Calu3 (cell line): ENCODE measurements at regions not wholly inside any gene's neighbourhood (a gene's known extent, or its start where the extent isn't known, plus 50 kb on each side); places are given as distances from the start of the nearest gene placed in this dataset.

Experiments
- BruUV-seq: library from RNA; stranded (reverse); fragments of 400-500 nt; replicated peaks from 2 replicates; lab custom pipeline; 2021; lab: Mats Ljungman, UMichigan
- CTCF ChIA-PET: fragments of 300-600 bp; sonication (Branson Sonifier 250); formaldehyde crosslinking; loops from one replicate; lab custom pipeline; 2022; ENCODE audit warnings: antibody characterized with exemption; lab: Charles Lee
- DNase-seq: peaks from one replicate; pipeline ENCODE4 v3.0.0; 2022
- H3K27ac Mint-ChIP-seq: one replicate; pipeline ENCODE4 v1.8.0; 2022; ENCODE audit warnings: mixed read lengths; ENCODE audit not compliant: unreplicated experiment
- H3K27me3 Mint-ChIP-seq: one replicate; pipeline ENCODE4 v1.8.0; 2022; ENCODE audit warnings: mixed read lengths; ENCODE audit not compliant: unreplicated experiment
- H3K36me3 Mint-ChIP-seq: one replicate; pipeline ENCODE4 v1.8.0; 2022; ENCODE audit warnings: mild to moderate bottlenecking, moderate library complexity, mixed read lengths; ENCODE audit not compliant: insufficient read depth, unreplicated experiment
- H3K4me1 Mint-ChIP-seq: one replicate; pipeline ENCODE4 v1.8.0; 2022; ENCODE audit warnings: mild to moderate bottlenecking, low read depth, mixed read lengths; ENCODE audit not compliant: unreplicated experiment
- H3K4me3 Mint-ChIP-seq: one replicate; pipeline ENCODE4 v1.8.0; 2022; ENCODE audit warnings: mild to moderate bottlenecking, low read depth, moderate library complexity, mixed read lengths; ENCODE audit not compliant: unreplicated experiment
- H3K9me3 Mint-ChIP-seq: one replicate; pipeline ENCODE4 v1.8.0; 2022; ENCODE audit warnings: low read depth, mixed read lengths; ENCODE audit not compliant: unreplicated experiment
- intact Hi-C: fragments of 100-400 bp; cut with micrococcal nuclease; formaldehyde crosslinking; loops from one replicate; pipeline ENCODE4 v1.10.0; 2022; ENCODE audit not compliant: unreplicated experiment
- TF ChIP-seq, protein P1 (sequence below): fragments of 200-600 bp; IDR thresholded peaks from one replicate; pipeline ENCODE4 v1.8.0; 2022; ENCODE audit warnings: antibody characterized with exemption; ENCODE audit not compliant: unreplicated experiment

DNA sequence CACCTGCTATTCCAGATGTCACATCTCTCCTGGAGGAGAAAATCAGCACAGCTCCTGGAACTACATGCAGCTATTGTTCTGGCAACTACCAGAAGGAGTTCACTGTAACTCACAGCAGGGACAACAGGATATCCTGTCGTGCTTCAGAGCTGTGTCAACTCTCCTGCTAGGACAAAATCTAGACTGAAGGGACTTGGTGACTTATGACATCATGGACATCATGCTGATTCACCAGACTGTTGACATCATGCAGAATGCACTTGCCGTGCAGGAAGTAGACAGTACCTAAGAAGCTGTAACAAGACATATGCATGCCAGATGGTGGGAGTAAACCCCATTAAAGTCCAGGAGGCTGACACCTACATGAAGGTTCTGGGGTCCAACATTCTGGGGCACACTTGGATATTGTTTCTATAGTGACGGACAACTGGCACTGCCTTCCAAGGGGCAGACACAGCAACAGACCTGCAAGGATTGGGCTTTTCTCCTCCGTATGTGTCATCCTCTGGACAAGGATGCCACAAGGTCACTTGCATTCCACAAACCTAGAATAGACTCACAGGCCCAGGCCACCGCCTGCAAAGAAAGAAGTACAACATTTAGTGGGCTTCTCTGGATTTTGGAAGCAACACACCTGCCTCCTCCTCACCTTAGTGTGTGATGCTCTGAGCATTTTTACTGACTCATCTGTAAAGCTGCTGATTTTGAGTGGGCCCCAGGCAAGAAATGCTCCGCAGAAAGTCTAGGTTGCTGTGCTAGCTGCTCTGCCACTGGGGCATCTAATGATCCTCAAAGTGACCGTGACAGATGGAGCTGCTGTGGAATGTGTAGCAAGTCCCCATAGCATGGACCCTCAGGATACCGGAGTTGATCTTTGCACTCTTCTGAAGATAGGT lies 249.2 kb downstream of the MATN1 start:
- no TSS peak for BruUV-seq
- CTCF ChIA-PET, result interaction anchor here (0.5 kb wide), 1 partner anchor 51 kb away, joined by 3 read pairs; no protein-coding TSS in a partner anchor
- H3K27me3 Mint-ChIP-seq, result peaks cover 88% of the 10 kb centered on the region

DNA sequence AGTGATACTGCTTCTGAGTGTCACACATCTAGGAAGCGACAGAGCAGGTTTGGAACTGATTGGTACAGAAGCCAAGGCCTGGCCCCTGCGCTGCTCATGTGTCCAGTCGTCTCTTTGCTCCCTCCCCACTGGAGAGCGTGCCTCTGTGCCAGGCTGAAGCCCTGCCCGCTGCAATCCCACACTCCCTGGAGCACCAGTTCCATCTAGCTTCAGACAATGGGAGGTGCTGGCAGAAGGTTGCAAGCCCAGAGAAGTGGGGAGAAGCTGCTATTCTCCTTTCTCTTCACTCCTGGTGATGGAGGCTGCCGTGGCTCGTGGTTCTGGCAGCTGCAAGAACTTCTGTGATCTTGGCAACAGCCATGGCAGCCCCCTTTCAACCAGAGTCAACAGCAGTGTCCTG lies 250.9 kb downstream of the MATN1 start:
- no peak for DNase-seq
- TF ChIP-seq, protein P1, sequence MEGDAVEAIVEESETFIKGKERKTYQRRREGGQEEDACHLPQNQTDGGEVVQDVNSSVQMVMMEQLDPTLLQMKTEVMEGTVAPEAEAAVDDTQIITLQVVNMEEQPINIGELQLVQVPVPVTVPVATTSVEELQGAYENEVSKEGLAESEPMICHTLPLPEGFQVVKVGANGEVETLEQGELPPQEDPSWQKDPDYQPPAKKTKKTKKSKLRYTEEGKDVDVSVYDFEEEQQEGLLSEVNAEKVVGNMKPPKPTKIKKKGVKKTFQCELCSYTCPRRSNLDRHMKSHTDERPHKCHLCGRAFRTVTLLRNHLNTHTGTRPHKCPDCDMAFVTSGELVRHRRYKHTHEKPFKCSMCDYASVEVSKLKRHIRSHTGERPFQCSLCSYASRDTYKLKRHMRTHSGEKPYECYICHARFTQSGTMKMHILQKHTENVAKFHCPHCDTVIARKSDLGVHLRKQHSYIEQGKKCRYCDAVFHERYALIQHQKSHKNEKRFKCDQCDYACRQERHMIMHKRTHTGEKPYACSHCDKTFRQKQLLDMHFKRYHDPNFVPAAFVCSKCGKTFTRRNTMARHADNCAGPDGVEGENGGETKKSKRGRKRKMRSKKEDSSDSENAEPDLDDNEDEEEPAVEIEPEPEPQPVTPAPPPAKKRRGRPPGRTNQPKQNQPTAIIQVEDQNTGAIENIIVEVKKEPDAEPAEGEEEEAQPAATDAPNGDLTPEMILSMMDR, result no peak
- Mint-ChIP-seq H3K4me1 (no peaks in the 10 kb centered on the region), H3K4me3 (no peak overlapping the region), H3K27me3 (peaks cover 98% of the 10 kb centered on the region), H3K27ac (no peak overlapping the region), H3K9me3 (no peaks in the 10 kb centered on the region), H3K36me3 (no peaks in the 10 kb centered on the region)
- BruUV-seq, result no TSS peak
- CTCF ChIA-PET, result no interaction called here
- intact Hi-C loops, result no loop called here

More for the DNA sequence above, 249.2 kb downstream of the MATN1 start:
- TF ChIP-seq, protein P1, result no peak
- intact Hi-C loops, result no loop called here
- H3K9me3 Mint-ChIP-seq, result no peaks in the 10 kb centered on the region
- H3K27ac Mint-ChIP-seq, result no peak overlapping the region
- no peaks in the 10 kb centered on the region for H3K36me3 Mint-ChIP-seq
- no peaks in the 10 kb centered on the region for H3K4me1 Mint-ChIP-seq
- no peak for DNase-seq
- H3K4me3 Mint-ChIP-seq, result no peak overlapping the region

DNA sequence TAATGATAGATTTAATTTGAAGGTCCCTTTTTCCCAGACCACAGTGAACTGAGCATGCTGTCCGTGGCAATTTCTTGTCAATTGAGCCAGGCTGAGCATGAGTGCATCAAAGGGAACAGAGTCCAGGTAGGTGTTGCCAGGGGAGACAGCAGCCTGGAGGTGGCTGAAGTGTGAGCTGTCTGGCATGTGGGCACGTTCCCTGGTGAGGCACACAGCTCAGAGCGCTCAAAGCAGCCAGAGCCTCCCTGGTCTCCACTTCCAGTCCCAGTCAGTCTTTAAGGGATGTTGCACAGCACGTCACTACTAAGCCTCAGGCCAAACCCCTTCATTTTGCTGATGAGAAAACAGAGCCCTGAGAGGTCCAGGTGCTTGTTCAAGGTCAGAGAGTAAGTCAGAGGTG lies 251.4 kb downstream of the MATN1 start:
- TF ChIP-seq, protein P1, result no peak
- Mint-ChIP-seq H3K27me3 (peaks cover 98% of the 10 kb centered on the region), H3K4me3 (no peak overlapping the region), H3K36me3 (no peaks in the 10 kb centered on the region), H3K4me1 (no peaks in the 10 kb centered on the region), H3K27ac (no peak overlapping the region), H3K9me3 (no peaks in the 10 kb centered on the region)
- no TSS peak for BruUV-seq
- CTCF ChIA-PET, result interaction anchor here (0.5 kb wide), 1 partner anchor 135 kb away, joined by 3 read pairs; no protein-coding TSS in a partner anchor
- DNase-seq, result no peak
- intact Hi-C loops, result no loop called here

DNA sequence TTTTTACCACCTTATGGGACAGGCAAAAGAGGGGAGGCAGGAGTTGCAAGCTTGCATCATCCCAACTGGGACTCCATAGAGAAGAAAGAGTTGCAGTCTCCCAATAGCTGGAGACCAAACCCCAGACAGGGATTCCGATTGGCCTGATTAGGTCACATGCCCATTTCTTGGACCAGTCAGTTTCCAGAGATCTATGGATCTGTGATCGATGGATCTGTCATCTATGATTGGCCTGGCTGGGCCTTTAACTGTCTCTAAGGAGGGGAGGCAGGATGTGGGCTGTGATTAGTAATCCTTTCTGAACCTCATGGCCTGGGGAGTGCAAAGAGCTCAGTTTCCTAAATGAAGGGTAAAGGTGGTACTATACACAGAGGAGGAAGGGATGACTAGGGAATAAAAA lies 252.1 kb downstream of the MATN1 start:
- DNase-seq, result no peak
- CTCF ChIA-PET, result no interaction called here
- Mint-ChIP-seq H3K4me3 (no peak overlapping the region), H3K36me3 (no peaks in the 10 kb centered on the region), H3K27ac (no peak overlapping the region), H3K9me3 (no peaks in the 10 kb centered on the region), H3K27me3 (peaks cover 98% of the 10 kb centered on the region), H3K4me1 (no peaks in the 10 kb centered on the region)
- intact Hi-C loops, result no loop called here
- TF ChIP-seq, protein P1, result no peak
- BruUV-seq, result no TSS peak
